ENCODE measurements at regions not wholly inside any gene's neighbourhood (a gene's known extent, or its start where the extent isn't known, plus 50 kb on each side); places are given as distances from the start of the nearest gene placed in this dataset.

GRCh38 chr3:152768478-152768877 lies 66.5 kb upstream of the P2RY1 start:
- TF ChIP-seq CTCF (IDR thresholded peaks at IDR 0.05 in 8 of 11, conservative IDR thresholded peaks at IDR 0.05 in 3 of 11) (no peak), POLR2A (IDR thresholded peaks at IDR 0.05) (no peak), POLR2AphosphoS5 (IDR thresholded peaks at IDR 0.05) (no peak)
